Neural progenitor cell (in vitro differentiated cells): ENCODE measurements at regions not wholly inside any gene's neighbourhood (a gene's known extent, or its start where the extent isn't known, plus 50 kb on each side); places are given as distances from the start of the nearest gene placed in this dataset.

Experiments used
- EZH2 ChIP-seq: fragments of 200-600 bp; sonication (generic); IDR thresholded peaks from 2 replicates; pipeline ENCODE4 v1.6.1; 2017; ENCODE audit warnings: antibody characterized with exemption, mild to moderate bottlenecking, moderate library complexity
- EZH2phosphoT487 ChIP-seq: fragments of 200-600 bp; sonication (generic); IDR thresholded peaks from 2 replicates; pipeline ENCODE4 v1.6.1; 2017; ENCODE audit warnings: antibody characterized with exemption

DNA sequence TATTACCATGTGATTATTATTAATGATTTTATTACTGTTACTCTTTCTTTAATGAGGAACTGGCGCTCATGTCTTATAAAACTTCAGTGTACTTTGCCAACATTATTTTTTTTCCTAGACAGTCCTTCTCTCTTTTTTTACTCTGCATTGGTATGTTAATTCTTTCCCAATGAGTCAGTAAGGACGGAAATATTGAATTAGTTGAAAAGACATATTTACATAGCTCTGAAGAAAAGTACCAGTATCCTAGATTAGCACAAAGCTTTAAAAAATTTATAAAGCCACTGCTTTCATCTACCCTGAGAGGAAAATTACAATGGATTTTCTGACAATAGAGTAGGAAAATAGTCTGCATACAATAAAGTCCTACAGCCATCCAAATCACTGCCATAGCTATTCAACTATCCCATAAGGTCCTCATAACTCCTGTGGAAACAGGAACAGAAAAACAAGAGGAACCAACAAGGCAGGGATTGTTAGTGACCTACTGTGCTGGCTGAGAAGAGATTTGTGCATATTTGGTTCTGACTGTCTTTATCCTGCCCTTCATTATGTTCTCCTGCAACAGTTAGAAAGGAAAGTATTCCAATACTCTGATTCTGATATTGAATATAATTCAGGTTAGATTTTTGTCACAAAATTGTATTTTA, 314.4 kb downstream of the AASDHPPT start:
- TF ChIP-seq EZH2: no peak
- TF ChIP-seq EZH2phosphoT487: no peak
